GM18909 (cell line): ENCODE measurements at regions not wholly inside any gene's neighbourhood (a gene's known extent, or its start where the extent isn't known, plus 50 kb on each side); places are given as distances from the start of the nearest gene placed in this dataset.
A peak's percentile ranks its signal among the peaks of the same experiment; 100 is the strongest.
"Not testable (repeated sequence)": the region's sequence is repeated elsewhere in the genome, so short reads cannot be mapped to it uniquely, and the experiment has no call there.

Experiments used
- ATAC-seq: cut with Tn5 transposase; IDR thresholded peaks from one replicate; pipeline ENCODE4 v1.9.1; 2021; ENCODE audit warnings: mild to moderate bottlenecking; ENCODE audit not compliant: unreplicated experiment, poor library complexity

GRCh38 chr2:89786642-89787041, 1095.2 kb downstream of the RPIA start:
- not testable (repeated sequence) for ATAC-seq

GRCh38 chr2:89795530-89795929, 1104.1 kb downstream of the RPIA start:
- not testable (repeated sequence) for ATAC-seq

- no peak for ATAC-seq
Observed at GRCh38 chr2:89797320-89798038, 1106.0 kb downstream of the RPIA start.

- not testable (repeated sequence) for ATAC-seq
Observed at GRCh38 chr2:89801207-89801606, 1109.7 kb downstream of the RPIA start.

GRCh38 chr2:89806363-89806762, 1114.9 kb downstream of the RPIA start:
- ATAC-seq = not testable (repeated sequence)

GRCh38 chr2:89811295-89811694, 1119.8 kb downstream of the RPIA start:
- no peak for ATAC-seq

GRCh38 chr2:89811910-89812309, 1120.4 kb downstream of the RPIA start:
- not testable (repeated sequence) for ATAC-seq

- ATAC-seq = not testable (repeated sequence)
Observed at GRCh38 chr2:89814359-89814758, 1122.9 kb downstream of the RPIA start.

GRCh38 chr2:89818873-89819272, 1127.4 kb downstream of the RPIA start:
- no peak for ATAC-seq

- no peak for ATAC-seq
Observed at GRCh38 chr2:89819809-89820208, 1128.3 kb downstream of the RPIA start.

GRCh38 chr2:89820248-89820647, 1128.8 kb downstream of the RPIA start:
- ATAC-seq = no peak

GRCh38 chr2:89821455-89821945, 1130.0 kb downstream of the RPIA start:
- no peak for ATAC-seq

- ATAC-seq = not testable (repeated sequence)
Observed at GRCh38 chr2:89822342-89822741, 1130.9 kb downstream of the RPIA start.

- ATAC-seq = no peak
Observed at GRCh38 chr2:89823556-89823955, 1132.1 kb downstream of the RPIA start.

- no peak for ATAC-seq
Observed at GRCh38 chr2:89825034-89825433, 1133.6 kb downstream of the RPIA start.

- ATAC-seq = not testable (repeated sequence)
Observed at GRCh38 chr2:89826741-89827140, 1135.3 kb downstream of the RPIA start.

- not testable (repeated sequence) for ATAC-seq
Observed at GRCh38 chr2:89827829-89828228, 1136.4 kb downstream of the RPIA start.

GRCh38 chr2:89828416-89828815, 1136.9 kb downstream of the RPIA start:
- ATAC-seq = not testable (repeated sequence)

- ATAC-seq = peak; percentile 43
Observed at GRCh38 chr2:89828961-89829631, 1137.6 kb downstream of the RPIA start.

GRCh38 chr2:89829828-89830227, 1138.4 kb downstream of the RPIA start:
- no peak for ATAC-seq

GRCh38 chr2:89830341-89831218, 1139.1 kb downstream of the RPIA start:
- peak; percentile 41 for ATAC-seq
